ENCODE measurements at regions not wholly inside any gene's neighbourhood (a gene's known extent, or its start where the extent isn't known, plus 50 kb on each side); places are given as distances from the start of the nearest gene placed in this dataset.

DNA sequence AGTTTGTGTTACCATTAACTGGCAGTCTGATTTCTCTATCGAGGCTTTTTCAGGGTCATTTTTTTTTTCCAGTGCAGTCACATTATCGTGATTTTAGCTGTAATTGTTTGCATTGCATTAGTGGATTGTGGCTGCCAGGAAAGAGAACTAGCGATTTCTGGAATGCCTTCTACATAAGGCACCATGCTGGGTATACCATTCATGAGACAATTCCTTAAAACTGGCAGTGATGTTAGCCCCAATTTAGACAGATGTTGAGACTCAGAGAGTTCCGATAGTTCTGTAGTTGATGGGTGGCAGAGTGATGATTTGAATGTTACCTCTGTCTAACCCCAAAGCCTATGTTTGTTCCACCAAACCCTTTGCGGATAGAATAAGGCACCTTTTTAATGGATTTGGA is 175.4 kb upstream of the TENM3 start:
- H3K4me3 ChIP-seq (ENCODE audit: low read length) = no peak overlapping the region
- DNase-seq (ENCODE audit: low read depth) = no peak
- TF ChIP-seq, protein P1, sequence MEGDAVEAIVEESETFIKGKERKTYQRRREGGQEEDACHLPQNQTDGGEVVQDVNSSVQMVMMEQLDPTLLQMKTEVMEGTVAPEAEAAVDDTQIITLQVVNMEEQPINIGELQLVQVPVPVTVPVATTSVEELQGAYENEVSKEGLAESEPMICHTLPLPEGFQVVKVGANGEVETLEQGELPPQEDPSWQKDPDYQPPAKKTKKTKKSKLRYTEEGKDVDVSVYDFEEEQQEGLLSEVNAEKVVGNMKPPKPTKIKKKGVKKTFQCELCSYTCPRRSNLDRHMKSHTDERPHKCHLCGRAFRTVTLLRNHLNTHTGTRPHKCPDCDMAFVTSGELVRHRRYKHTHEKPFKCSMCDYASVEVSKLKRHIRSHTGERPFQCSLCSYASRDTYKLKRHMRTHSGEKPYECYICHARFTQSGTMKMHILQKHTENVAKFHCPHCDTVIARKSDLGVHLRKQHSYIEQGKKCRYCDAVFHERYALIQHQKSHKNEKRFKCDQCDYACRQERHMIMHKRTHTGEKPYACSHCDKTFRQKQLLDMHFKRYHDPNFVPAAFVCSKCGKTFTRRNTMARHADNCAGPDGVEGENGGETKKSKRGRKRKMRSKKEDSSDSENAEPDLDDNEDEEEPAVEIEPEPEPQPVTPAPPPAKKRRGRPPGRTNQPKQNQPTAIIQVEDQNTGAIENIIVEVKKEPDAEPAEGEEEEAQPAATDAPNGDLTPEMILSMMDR (conservative IDR thresholded peaks at IDR 0.05; ENCODE audit: low read length) = no peak

DNA sequence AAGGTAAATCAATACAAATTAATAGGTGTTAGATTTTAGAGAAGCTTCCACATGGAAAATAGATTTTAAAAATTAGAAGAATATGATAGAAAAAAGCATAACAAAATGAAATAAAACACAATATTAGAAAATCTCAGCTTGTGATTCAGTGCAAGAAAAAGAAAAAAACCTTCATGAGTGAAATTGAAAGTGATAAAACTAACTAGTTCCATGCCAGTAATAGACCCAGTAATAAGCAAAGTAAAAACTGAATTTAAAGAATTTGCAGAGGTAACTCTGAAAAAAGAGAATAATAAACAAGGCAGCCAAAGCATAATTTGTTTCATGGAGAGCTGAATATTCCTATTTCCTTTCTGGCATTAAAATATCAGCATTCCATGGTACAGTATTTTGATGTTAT is 174.3 kb upstream of the TENM3 start:
- TF ChIP-seq, protein P1 (conservative IDR thresholded peaks at IDR 0.05; ENCODE audit: low read length) = no peak
- DNase-seq (ENCODE audit: low read depth) = no peak
- H3K4me3 ChIP-seq (ENCODE audit: low read length) = no peak overlapping the region

DNA sequence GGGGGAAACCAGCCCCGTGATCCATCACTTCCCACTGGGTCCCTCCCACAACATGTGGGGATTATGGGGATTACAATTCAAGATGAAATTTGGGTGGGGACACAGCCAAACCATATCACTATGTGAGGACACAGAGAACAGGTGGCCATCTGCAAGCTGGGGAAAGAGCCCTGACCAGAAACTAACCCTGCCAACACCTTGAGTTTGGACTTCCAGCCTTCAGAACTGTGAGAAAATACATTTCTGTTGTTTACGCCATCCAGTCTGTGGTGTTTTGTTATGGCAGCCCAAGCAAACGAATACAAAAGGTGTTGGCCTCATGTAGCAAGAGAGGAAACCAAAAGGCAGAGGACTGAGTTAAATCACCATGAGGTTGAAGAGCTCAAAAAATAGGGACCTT is 169.9 kb upstream of the TENM3 start:
- DNase-seq (ENCODE audit: low read depth) = no peak
- TF ChIP-seq, protein P1 (conservative IDR thresholded peaks at IDR 0.05; ENCODE audit: low read length) = no peak
- no peak overlapping the region for H3K4me3 ChIP-seq (ENCODE audit: low read length)

DNA sequence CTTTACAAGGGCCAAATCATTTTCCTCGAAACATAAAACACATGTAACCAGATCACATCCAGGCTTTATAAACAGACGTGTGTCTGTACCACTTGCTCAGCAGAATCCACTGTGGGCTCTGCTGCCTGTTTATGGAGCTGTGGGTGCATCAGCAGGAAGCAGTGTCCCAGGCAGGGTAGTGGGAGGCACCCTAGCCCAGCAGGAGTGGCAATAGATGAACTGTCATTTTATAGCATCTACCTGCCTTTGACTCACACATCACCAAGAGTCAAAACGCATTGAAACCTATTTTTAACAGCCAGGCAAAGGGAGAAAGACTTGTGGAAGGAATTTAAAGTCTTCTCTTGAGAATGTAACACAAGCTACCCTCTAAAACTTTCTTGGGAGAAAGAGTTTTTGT is 169.1 kb upstream of the TENM3 start:
- DNase-seq (ENCODE audit: low read depth) = no peak
- H3K4me3 ChIP-seq (ENCODE audit: low read length) = no peak overlapping the region
- TF ChIP-seq, protein P1 (conservative IDR thresholded peaks at IDR 0.05; ENCODE audit: low read length) = no peak

DNA sequence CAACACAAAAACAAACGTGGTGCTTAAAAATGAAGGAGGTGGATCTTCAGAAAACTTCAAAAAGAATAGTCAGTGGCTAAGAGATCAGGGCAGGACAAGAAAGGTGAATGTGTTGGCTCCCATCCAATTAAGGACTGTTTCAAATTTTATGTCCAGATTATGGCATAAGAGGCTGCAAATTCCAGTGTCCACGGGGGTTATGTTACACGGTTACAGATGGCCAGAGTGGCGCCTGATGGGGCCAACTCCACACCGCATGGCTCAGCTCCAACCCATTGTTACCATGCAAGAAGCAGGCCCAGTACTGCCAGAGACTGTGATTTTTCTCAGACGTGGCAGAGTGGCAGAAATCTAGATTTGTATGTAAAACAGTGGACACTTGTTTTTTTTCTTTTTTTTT is 168.4 kb upstream of the TENM3 start:
- H3K4me3 ChIP-seq (ENCODE audit: low read length) = no peak overlapping the region
- peak; percentile 42 for DNase-seq (ENCODE audit: low read depth)
- TF ChIP-seq, protein P1 (conservative IDR thresholded peaks at IDR 0.05; ENCODE audit: low read length) = no peak

DNA sequence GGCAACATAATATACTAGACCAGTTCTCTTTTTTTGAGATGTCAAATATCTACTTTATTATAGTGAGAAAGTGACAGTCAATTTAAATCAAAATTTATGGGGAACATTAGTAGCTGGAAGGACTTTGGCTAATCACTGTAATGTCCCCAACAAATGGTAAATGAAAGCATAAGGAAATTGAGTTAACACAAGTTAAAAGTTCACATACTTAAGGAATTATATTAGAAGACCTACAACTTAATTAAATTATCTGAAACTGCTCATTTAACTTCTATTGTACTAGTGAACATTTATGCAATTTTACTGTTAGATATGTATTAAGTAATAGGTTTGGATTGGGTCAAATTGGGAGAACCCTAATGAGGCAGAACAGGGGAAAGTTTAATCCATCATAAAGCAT is 160.3 kb upstream of the TENM3 start:
- TF ChIP-seq, protein P1 (conservative IDR thresholded peaks at IDR 0.05; ENCODE audit: low read length) = no peak
- DNase-seq (ENCODE audit: low read depth) = no peak
- no peak overlapping the region for H3K4me3 ChIP-seq (ENCODE audit: low read length)

DNA sequence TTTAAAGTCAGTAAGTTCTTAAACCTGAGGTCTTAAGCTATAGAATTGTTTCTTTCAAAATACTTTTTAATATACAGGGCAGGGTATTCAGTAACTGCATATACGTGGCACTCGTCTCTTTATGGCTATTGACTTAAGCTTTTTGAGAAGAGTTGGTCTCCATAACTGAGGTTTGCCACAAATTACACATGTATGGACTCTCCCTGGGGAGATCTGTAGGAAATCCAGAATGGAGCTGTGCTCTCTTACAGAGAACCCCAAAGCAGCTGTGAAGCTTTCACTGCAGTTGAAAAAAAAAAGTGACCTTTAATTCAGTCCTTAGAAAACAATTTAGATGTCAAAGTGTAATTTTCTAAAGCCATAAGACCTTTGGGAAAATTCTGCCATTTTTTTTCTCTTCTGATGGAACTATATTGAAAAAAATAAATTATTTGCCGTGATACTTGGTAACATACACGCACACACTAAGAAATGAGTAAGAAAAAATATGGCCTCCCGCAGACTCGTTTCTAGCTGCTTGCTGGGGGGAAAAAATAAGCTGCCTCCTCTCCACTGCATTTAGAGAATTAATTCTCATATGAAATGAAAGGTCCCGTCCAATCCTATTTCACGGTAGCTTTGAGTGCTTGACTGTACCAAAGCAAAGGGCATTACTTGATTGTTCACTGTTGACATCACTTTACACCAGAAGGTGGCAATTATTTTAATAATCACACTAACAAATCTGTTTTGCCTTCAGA is 159.4 kb upstream of the TENM3 start:
- TF ChIP-seq, protein P1 (conservative IDR thresholded peaks at IDR 0.05; ENCODE audit: low read length) = no peak
- no peak for DNase-seq (ENCODE audit: low read depth)
- H3K4me3 ChIP-seq (ENCODE audit: low read length) = no peak overlapping the region
